Esophagus (tissue), 2 donors: ENCODE measurements at regions not wholly inside any gene's neighbourhood (a gene's known extent, or its start where the extent isn't known, plus 50 kb on each side); places are given as distances from the start of the nearest gene placed in this dataset.
"Not testable (repeated sequence)": the region's sequence is repeated elsewhere in the genome, so short reads cannot be mapped to it uniquely, and the experiment has no call there.

Experiments used
- H3K27ac ChIP-seq, 2 donors: one replicate each; pipeline ENCODE4 v1.5.1; 2013; ENCODE audit warnings: low read depth in 2 of 2, mild to moderate bottlenecking in 2 of 2, inconsistent platforms in 1 of 2, low read length in 1 of 2, moderate library complexity in 1 of 2
- H3K27me3 ChIP-seq, 2 donors: one replicate each; pipeline ENCODE4 v1.6.1; 2013; ENCODE audit warnings: low read length in 2 of 2, control low read depth in 1 of 2, mild to moderate bottlenecking in 1 of 2; ENCODE audit not compliant: insufficient read depth in 2 of 2, control insufficient read depth in 1 of 2
- H3K36me3 ChIP-seq, 2 donors: one replicate each; pipeline ENCODE4 v1.6.1; 2013; ENCODE audit warnings: low read length in 1 of 2; ENCODE audit not compliant: control insufficient read depth in 2 of 2, insufficient read depth in 2 of 2
- H3K4me1 ChIP-seq, 2 donors: one replicate each; pipeline ENCODE4 v1.6.1; 2013; ENCODE audit warnings: low read length in 1 of 2; ENCODE audit not compliant: control insufficient read depth in 2 of 2, insufficient read depth in 2 of 2
- H3K4me3 ChIP-seq, 2 donors: one replicate each; pipeline ENCODE4 v1.5.1; 2013; ENCODE audit warnings: low read length in 2 of 2, mild to moderate bottlenecking in 2 of 2, low read depth in 1 of 2, moderate library complexity in 1 of 2
- H3K9me3 ChIP-seq, 2 donors: one replicate each; pipeline ENCODE4 v1.6.1; 2013; ENCODE audit warnings: mild to moderate bottlenecking in 2 of 2, low read depth in 1 of 2, low read length in 1 of 2, moderate library complexity in 1 of 2; ENCODE audit not compliant: control insufficient read depth in 2 of 2, insufficient read depth in 1 of 2
- WGBS, 2 donors: extraction: QIAGEN DNeasy Blood & Tissue Kit; methylation state at CpG; one replicate each; pipeline ENCODE4 v1.1.7; 2013; 5-methylcytosine and 5-hydroxymethylcytosine counted together
- donor health status: healthy with polysubstance abuse.
- donor health status: Bipolar disorder and iron deficiency.

GRCh38 chr5:33195431-33196165 is 245.2 kb upstream of the TARS1 start:
- Histone ChIP-seq H3K4me3 (no peak overlapping the region), H3K27ac (no peak overlapping the region), H3K27me3 (no peaks in the 10 kb centered on the region), H3K36me3 (no peaks in the 10 kb centered on the region), H3K4me1 (no peaks in the 10 kb centered on the region), H3K9me3 (no peaks in the 10 kb centered on the region)
- WGBS, 2 donors: 48 to 50% methylated on average over 3 of the region's 3 CpGs

GRCh38 chr5:33198836-33199235 is 241.9 kb upstream of the TARS1 start:
- 78 to 84% methylated on average over 4 of the region's 4 CpGs for WGBS, 2 donors

GRCh38 chr5:33203931-33204330 is 236.8 kb upstream of the TARS1 start:
- H3K36me3 ChIP-seq: no peaks in the 10 kb centered on the region
- H3K9me3 ChIP-seq: no peaks in the 10 kb centered on the region
- H3K4me3 ChIP-seq: no peak overlapping the region
- H3K4me1 ChIP-seq: no peaks in the 10 kb centered on the region
- H3K27ac ChIP-seq: no peak overlapping the region
- no peaks in the 10 kb centered on the region for H3K27me3 ChIP-seq
- 82 to 94% methylated on average over 1 of the region's 1 CpG for WGBS, 2 donors

More at GRCh38 chr5:33198836-33199235, 241.9 kb upstream of the TARS1 start:
- Histone ChIP-seq H3K9me3 (no peaks in the 10 kb centered on the region), H3K4me1 (no peaks in the 10 kb centered on the region), H3K27ac (no peak overlapping the region), H3K4me3 (no peak overlapping the region), H3K27me3 (no peaks in the 10 kb centered on the region), H3K36me3 (no peaks in the 10 kb centered on the region)

GRCh38 chr5:33205079-33205478 is 235.7 kb upstream of the TARS1 start:
- H3K4me3 ChIP-seq: no peak overlapping the region
- WGBS, 2 donors: 72 to 84% methylated on average over 3 of the region's 3 CpGs
- H3K27me3 ChIP-seq: no peaks in the 10 kb centered on the region
- H3K4me1 ChIP-seq: no peaks in the 10 kb centered on the region
- H3K36me3 ChIP-seq: no peaks in the 10 kb centered on the region
- H3K9me3 ChIP-seq: no peaks in the 10 kb centered on the region
- no peak overlapping the region for H3K27ac ChIP-seq

- H3K27ac ChIP-seq: no peak overlapping the region
- WGBS, 2 donors: 62 to 64% methylated on average over 1 of the region's 1 CpG
Measured at GRCh38 chr5:33205727-33206410, 234.9 kb upstream of the TARS1 start.

GRCh38 chr5:33206962-33207506 is 233.7 kb upstream of the TARS1 start:
- Histone ChIP-seq H3K27ac (no peak overlapping the region), H3K9me3 (no peaks in the 10 kb centered on the region), H3K27me3 (no peaks in the 10 kb centered on the region), H3K4me1 (no peaks in the 10 kb centered on the region), H3K4me3 (no peak overlapping the region), H3K36me3 (no peaks in the 10 kb centered on the region)
- 82 to 91% methylated on average over 3 of the region's 3 CpGs for WGBS, 2 donors

More at GRCh38 chr5:33205727-33206410, 234.9 kb upstream of the TARS1 start:
- no peaks in the 10 kb centered on the region for H3K36me3 ChIP-seq
- no peaks in the 10 kb centered on the region for H3K4me1 ChIP-seq
- H3K4me3 ChIP-seq: no peak overlapping the region
- no peaks in the 10 kb centered on the region for H3K9me3 ChIP-seq
- H3K27me3 ChIP-seq: no peaks in the 10 kb centered on the region

- Histone ChIP-seq H3K4me3 (no peak overlapping the region), H3K27ac (no peak overlapping the region), H3K27me3 (no peaks in the 10 kb centered on the region), H3K9me3 (no peaks in the 10 kb centered on the region), H3K4me1 (no peaks in the 10 kb centered on the region), H3K36me3 (no peaks in the 10 kb centered on the region)
- WGBS, 2 donors: 80 to 83% methylated on average over 9 of the region's 9 CpGs
Measured at GRCh38 chr5:33209252-33209651, 231.5 kb upstream of the TARS1 start.

GRCh38 chr5:33210221-33210620 is 230.5 kb upstream of the TARS1 start:
- H3K4me1 ChIP-seq, H3K4me3 ChIP-seq, H3K36me3 ChIP-seq, H3K27ac ChIP-seq, H3K9me3 ChIP-seq, H3K27me3 ChIP-seq: not testable (repeated sequence)

GRCh38 chr5:33210978-33211377 is 229.8 kb upstream of the TARS1 start:
- Histone ChIP-seq H3K27ac (no peak overlapping the region), H3K9me3 (no peaks in the 10 kb centered on the region), H3K4me3 (no peak overlapping the region), H3K36me3 (no peaks in the 10 kb centered on the region), H3K4me1 (no peaks in the 10 kb centered on the region), H3K27me3 (no peaks in the 10 kb centered on the region)
- 89 to 93% methylated on average over 5 of the region's 5 CpGs for WGBS, 2 donors

GRCh38 chr5:33212439-33212838 is 228.3 kb upstream of the TARS1 start:
- Histone ChIP-seq H3K27ac (no peak overlapping the region), H3K27me3 (no peaks in the 10 kb centered on the region), H3K4me1 (no peaks in the 10 kb centered on the region), H3K9me3 (no peaks in the 10 kb centered on the region), H3K36me3 (no peaks in the 10 kb centered on the region), H3K4me3 (no peak overlapping the region)
- WGBS, 2 donors: 19 to 26% methylated on average over 1 of the region's 1 CpG
